MCF 10A (cell line): ENCODE measurements at regions not wholly inside any gene's neighbourhood (a gene's known extent, or its start where the extent isn't known, plus 50 kb on each side); places are given as distances from the start of the nearest gene placed in this dataset.

Source experiments
- BruUV-seq: library from RNA; stranded (reverse); fragments of 400-500 nt; replicated peaks from 2 replicates; lab custom pipeline; 2021; lab: Mats Ljungman, UMichigan
- CTCF ChIA-PET: fragments of 300-600 bp; sonication (Branson Sonifier 250); formaldehyde crosslinking; extraction: SDS; loops from one replicate; lab custom pipeline; 2021; ENCODE audit warnings: antibody characterized with exemption, inconsistent platforms; lab: Yijun Ruan, JAX
- POLR2A ChIA-PET: fragments of 300-600, 350-650 bp; sonication (Branson Sonifier 250); formaldehyde crosslinking; extraction: SDS; loops from one replicate; lab custom pipeline; 2020; ENCODE audit warnings: antibody characterized with exemption, inconsistent platforms; lab: Yijun Ruan, JAX
- DNase-seq: peaks from one replicate; pipeline ENCODE4 v3.0.0-alpha.2; 2018; ENCODE audit not compliant: unreplicated experiment
- H3K27ac Mint-ChIP-seq: one replicate; pipeline ENCODE4 v1.8.0; 2022; ENCODE audit warnings: mild to moderate bottlenecking, low read depth, mixed read lengths; ENCODE audit not compliant: unreplicated experiment
- H3K27me3 Mint-ChIP-seq: one replicate; pipeline ENCODE4 v1.8.0; 2022; ENCODE audit warnings: mixed read lengths; ENCODE audit not compliant: insufficient read depth, unreplicated experiment
- H3K36me3 Mint-ChIP-seq: one replicate; pipeline ENCODE4 v1.8.0; 2022; ENCODE audit warnings: mild to moderate bottlenecking, moderate library complexity, mixed read lengths; ENCODE audit not compliant: insufficient read depth, unreplicated experiment
- H3K4me1 Mint-ChIP-seq: one replicate; pipeline ENCODE4 v1.8.0; 2022; ENCODE audit warnings: mixed read lengths; ENCODE audit not compliant: insufficient read depth, unreplicated experiment
- H3K4me3 Mint-ChIP-seq: one replicate; pipeline ENCODE4 v1.8.0; 2022; ENCODE audit warnings: mild to moderate bottlenecking, moderate library complexity, mixed read lengths; ENCODE audit not compliant: unreplicated experiment
- H3K9me3 Mint-ChIP-seq: one replicate; pipeline ENCODE4 v1.8.0; 2022; ENCODE audit warnings: mixed read lengths; ENCODE audit not compliant: unreplicated experiment
- intact Hi-C: fragments of 100-400 bp; cut with micrococcal nuclease; formaldehyde crosslinking; loops from 2 replicates; pipeline ENCODE4 v1.14.1; 2022
- TF ChIP-seq, protein P1 (sequence below): fragments of 200-600 bp; IDR thresholded peaks from one replicate; pipeline ENCODE4 v1.8.0; 2022; ENCODE audit warnings: antibody characterized with exemption, mild to moderate bottlenecking; ENCODE audit not compliant: unreplicated experiment

DNA sequence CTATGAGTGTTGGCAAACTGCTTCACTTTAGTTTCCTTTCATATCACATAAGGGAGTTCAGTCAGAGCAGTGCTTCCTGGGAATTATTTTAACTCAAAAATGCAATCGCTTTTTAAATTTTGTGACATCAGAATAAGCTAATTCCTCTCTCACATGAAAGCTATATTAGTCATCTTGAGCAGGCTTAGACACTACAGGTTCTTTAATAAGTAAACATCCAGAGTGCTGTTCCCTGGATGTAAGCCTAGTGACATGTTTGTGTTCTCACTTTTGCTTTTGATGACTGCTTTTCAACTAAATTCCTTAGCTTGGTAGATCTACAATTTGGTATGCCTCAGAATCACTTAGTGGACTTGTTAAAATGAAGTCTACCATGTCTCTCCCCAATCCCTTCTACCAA, 252.7 kb upstream of the POU3F2 start:
- TF ChIP-seq, protein P1, sequence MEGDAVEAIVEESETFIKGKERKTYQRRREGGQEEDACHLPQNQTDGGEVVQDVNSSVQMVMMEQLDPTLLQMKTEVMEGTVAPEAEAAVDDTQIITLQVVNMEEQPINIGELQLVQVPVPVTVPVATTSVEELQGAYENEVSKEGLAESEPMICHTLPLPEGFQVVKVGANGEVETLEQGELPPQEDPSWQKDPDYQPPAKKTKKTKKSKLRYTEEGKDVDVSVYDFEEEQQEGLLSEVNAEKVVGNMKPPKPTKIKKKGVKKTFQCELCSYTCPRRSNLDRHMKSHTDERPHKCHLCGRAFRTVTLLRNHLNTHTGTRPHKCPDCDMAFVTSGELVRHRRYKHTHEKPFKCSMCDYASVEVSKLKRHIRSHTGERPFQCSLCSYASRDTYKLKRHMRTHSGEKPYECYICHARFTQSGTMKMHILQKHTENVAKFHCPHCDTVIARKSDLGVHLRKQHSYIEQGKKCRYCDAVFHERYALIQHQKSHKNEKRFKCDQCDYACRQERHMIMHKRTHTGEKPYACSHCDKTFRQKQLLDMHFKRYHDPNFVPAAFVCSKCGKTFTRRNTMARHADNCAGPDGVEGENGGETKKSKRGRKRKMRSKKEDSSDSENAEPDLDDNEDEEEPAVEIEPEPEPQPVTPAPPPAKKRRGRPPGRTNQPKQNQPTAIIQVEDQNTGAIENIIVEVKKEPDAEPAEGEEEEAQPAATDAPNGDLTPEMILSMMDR: no peak
- Mint-ChIP-seq H3K4me1 (no peaks in the 10 kb centered on the region), H3K9me3 (no peaks in the 10 kb centered on the region), H3K27ac (no peak overlapping the region), H3K4me3 (no peak overlapping the region), H3K27me3 (peaks cover 39% of the 10 kb centered on the region), H3K36me3 (no peaks in the 10 kb centered on the region)
- ChIA-PET CTCF (interaction anchor here (1.3 kb wide), 1 partner anchor 538 kb away, joined by 3 read pairs; no protein-coding TSS in a partner anchor), POLR2A (no interaction called here)
- intact Hi-C loops: no loop called here
- BruUV-seq: no TSS peak
- DNase-seq: no peak

DNA sequence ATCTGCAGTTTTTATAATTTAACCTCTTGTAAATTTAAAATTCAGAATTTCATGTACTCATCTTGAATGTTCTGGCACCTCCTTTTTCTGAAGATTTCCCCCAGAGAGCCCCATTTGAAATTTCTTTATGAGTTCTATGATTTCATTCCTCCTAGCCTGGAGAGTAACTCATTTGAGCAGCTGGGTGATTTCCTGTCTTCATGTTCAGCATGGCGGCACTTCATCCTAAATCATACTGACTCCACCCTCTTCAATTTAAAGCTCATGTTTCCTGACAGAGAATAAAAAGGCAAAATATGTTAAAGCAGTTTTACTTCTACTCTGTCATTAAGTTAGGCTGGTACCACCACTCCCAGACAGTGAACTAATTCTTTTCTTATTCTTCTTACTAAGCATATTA, 250.9 kb upstream of the POU3F2 start:
- no peak for DNase-seq
- intact Hi-C loops: no loop called here
- H3K27ac Mint-ChIP-seq: no peak overlapping the region
- H3K4me3 Mint-ChIP-seq: no peak overlapping the region
- POLR2A ChIA-PET: no interaction called here
- H3K9me3 Mint-ChIP-seq: no peaks in the 10 kb centered on the region
- CTCF ChIA-PET: interaction anchor here (0.7 kb wide), 1 partner anchor 10 kb away, joined by 3 read pairs; no protein-coding TSS in a partner anchor
- BruUV-seq: no TSS peak
- H3K27me3 Mint-ChIP-seq: peaks cover 54% of the 10 kb centered on the region
- H3K36me3 Mint-ChIP-seq: no peaks in the 10 kb centered on the region
- TF ChIP-seq, protein P1: no peak
- no peaks in the 10 kb centered on the region for H3K4me1 Mint-ChIP-seq

DNA sequence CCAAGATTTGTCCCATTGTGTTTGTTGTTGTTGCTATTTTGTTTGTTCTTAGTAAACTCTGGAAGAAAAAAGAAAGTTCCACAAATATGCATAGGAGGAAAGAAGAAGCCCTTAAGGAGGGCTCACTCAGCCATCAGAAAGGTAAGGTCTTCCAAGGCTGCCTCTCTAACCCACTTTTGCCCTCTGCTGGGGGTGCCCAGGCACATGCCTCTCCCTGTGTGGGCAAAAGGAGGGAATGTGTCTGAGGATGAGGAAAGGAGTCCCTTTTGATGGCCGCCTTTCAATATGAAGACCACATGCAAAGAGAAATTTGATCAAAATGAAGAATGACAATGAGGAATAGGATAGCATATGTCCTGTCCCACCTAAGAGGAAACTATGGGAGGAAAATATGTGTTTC, 248.2 kb upstream of the POU3F2 start:
- Mint-ChIP-seq H3K4me1 (no peaks in the 10 kb centered on the region), H3K4me3 (no peak overlapping the region), H3K27me3 (peaks cover 48% of the 10 kb centered on the region), H3K36me3 (no peaks in the 10 kb centered on the region), H3K9me3 (no peaks in the 10 kb centered on the region), H3K27ac (no peak overlapping the region)
- intact Hi-C loops: no loop called here
- ChIA-PET CTCF (no interaction called here), POLR2A (no interaction called here)
- BruUV-seq: no TSS peak
- no peak for DNase-seq
- TF ChIP-seq, protein P1: no peak

DNA sequence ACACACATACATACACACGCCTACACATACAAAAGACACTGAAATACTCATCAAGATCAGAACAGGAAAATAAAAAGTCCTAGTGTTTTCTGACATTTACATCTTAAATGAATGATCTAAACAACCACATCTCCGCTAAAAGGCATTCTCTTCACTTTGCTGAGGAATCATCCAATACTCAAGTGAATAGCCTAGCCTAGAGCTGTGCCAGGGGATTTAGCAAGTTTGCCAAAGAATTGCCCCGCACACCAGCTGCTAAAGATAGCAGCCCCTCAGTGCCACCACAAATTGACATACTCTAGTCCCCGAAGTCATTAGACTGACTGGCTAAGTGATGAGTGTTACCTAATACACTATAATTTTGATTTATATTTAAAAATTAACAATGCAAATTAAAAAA, 246.8 kb upstream of the POU3F2 start:
- CTCF ChIA-PET: no interaction called here
- BruUV-seq: no TSS peak
- TF ChIP-seq, protein P1: no peak

More for the DNA sequence above, 246.8 kb upstream of the POU3F2 start:
- H3K9me3 Mint-ChIP-seq: no peaks in the 10 kb centered on the region
- H3K27me3 Mint-ChIP-seq: peaks cover 48% of the 10 kb centered on the region
- DNase-seq: no peak
- intact Hi-C loops: no loop called here
- POLR2A ChIA-PET: no interaction called here
- no peaks in the 10 kb centered on the region for H3K4me1 Mint-ChIP-seq
- H3K27ac Mint-ChIP-seq: no peak overlapping the region
- no peaks in the 10 kb centered on the region for H3K36me3 Mint-ChIP-seq
- H3K4me3 Mint-ChIP-seq: no peak overlapping the region
